IMR-90 (cell line): ENCODE measurements at regions not wholly inside any gene's neighbourhood (a gene's known extent, or its start where the extent isn't known, plus 50 kb on each side); places are given as distances from the start of the nearest gene placed in this dataset.

Source experiments
- ATAC-seq: fragments of 200-7000 bp; cut with Tn5 transposase; 2 replicates; pipeline ENCODE4 v1.9.1; 2020; ENCODE audit warnings: low read depth, mild to moderate bottlenecking, moderate library complexity
- BruUV-seq: library from RNA; stranded (reverse); fragments of 400-500 nt; replicated peaks from 2 replicates; lab custom pipeline; 2021; lab: Mats Ljungman, UMichigan
- CTCF ChIA-PET: fragments of 300-600 bp; formaldehyde crosslinking; extraction: SDS; loops from one replicate; lab custom pipeline; 2021; ENCODE audit warnings: antibody characterized with exemption; lab: Yijun Ruan, JAX
- POLR2A ChIA-PET: fragments of 300-600 bp; sonication (Branson Sonifier 250); formaldehyde crosslinking; loops from one replicate; lab custom pipeline; 2022; ENCODE audit warnings: antibody characterized with exemption; ENCODE audit not compliant: unreplicated experiment; lab: Charles Lee
- DNase-seq: peaks from one replicate; pipeline ENCODE4 v3.0.0; 2013
- H2AFZ ChIP-seq: replicated peaks from 2 replicates; pipeline ENCODE3; 2013; ENCODE audit warnings: low read length, mild to moderate bottlenecking; ENCODE audit not compliant: poor library complexity
- H2AK5ac ChIP-seq: 2 replicates; pipeline ENCODE4 v1.6.1; 2013; ENCODE audit warnings: low read depth, low read length, inconsistent platforms
- H2AK9ac ChIP-seq: replicated peaks from 2 replicates; pipeline ENCODE3; 2013; ENCODE audit warnings: mild to moderate bottlenecking, low read depth, low read length, moderate library complexity; ENCODE audit not compliant: poor library complexity
- H2BK120ac ChIP-seq: 2 replicates; pipeline ENCODE4 v1.6.1; 2013; ENCODE audit warnings: low read depth, low read length, inconsistent platforms
- H2BK15ac ChIP-seq: 3 replicates; pipeline ENCODE4 v1.6.1; 2013; ENCODE audit warnings: low read depth, low read length, inconsistent platforms
- H2BK20ac ChIP-seq: 2 replicates; pipeline ENCODE4 v1.6.1; 2013; ENCODE audit warnings: low read depth, mild to moderate bottlenecking, inconsistent platforms, low read length, moderate library complexity
- H2BK5ac ChIP-seq: 2 replicates; pipeline ENCODE4 v1.6.1; 2013; ENCODE audit warnings: mild to moderate bottlenecking, low read depth, low read length, inconsistent platforms; ENCODE audit not compliant: poor library complexity, severe bottlenecking
- H3K14ac ChIP-seq: replicated peaks from 2 replicates; pipeline ENCODE4 v1.6.1; 2013; ENCODE audit warnings: low read depth, low read length, inconsistent platforms
- H3K18ac ChIP-seq: 2 replicates; pipeline ENCODE4 v1.6.1; 2013; ENCODE audit warnings: low read depth, low read length, control low read depth
- H3K23ac ChIP-seq: 2 replicates; pipeline ENCODE4 v1.6.1; 2013; ENCODE audit warnings: low read depth, low read length, inconsistent platforms
- H3K27ac ChIP-seq: 2 replicates; pipeline ENCODE4 v1.5.1; 2013; ENCODE audit warnings: mild to moderate bottlenecking, control low read depth, low read length; ENCODE audit not compliant: insufficient read depth
- H3K27me3 ChIP-seq: 2 replicates; pipeline ENCODE4 v1.6.1; 2013; ENCODE audit warnings: low read length; ENCODE audit not compliant: control insufficient read depth, insufficient read depth
- H3K36me3 ChIP-seq: 2 replicates; pipeline ENCODE4 v1.6.1; 2013; ENCODE audit warnings: low read length, mixed read lengths; ENCODE audit not compliant: control insufficient read depth, insufficient read depth
- H3K4ac ChIP-seq: 2 replicates; pipeline ENCODE4 v1.6.1; 2013; ENCODE audit warnings: low read depth, low read length, inconsistent platforms
- H3K4me1 ChIP-seq: 2 replicates; pipeline ENCODE4 v1.6.1; 2013; ENCODE audit warnings: low read length, mixed read lengths; ENCODE audit not compliant: control insufficient read depth, insufficient read depth
- H3K4me2 ChIP-seq: 2 replicates; pipeline ENCODE4 v1.6.1; 2013; ENCODE audit warnings: low read depth, mild to moderate bottlenecking, control low read depth, low read length, moderate library complexity
- H3K4me3 ChIP-seq: 2 replicates; pipeline ENCODE4 v1.5.1; 2013; ENCODE audit warnings: low read depth, mild to moderate bottlenecking, control low read depth, low read length, moderate library complexity; ENCODE audit not compliant: insufficient read depth
- H3K56ac ChIP-seq: 2 replicates; pipeline ENCODE4 v1.6.1; 2013; ENCODE audit warnings: low read length, inconsistent platforms; ENCODE audit not compliant: insufficient read depth; ENCODE audit errors: extremely low read depth
- H3K79me1 ChIP-seq, 2 experiments: 2 replicates each; pipeline ENCODE4 v1.6.1; 2013; ENCODE audit warnings: low read length in 2 of 2, inconsistent platforms in 1 of 2, low read depth in 1 of 2
- H3K9ac ChIP-seq: 2 replicates; pipeline ENCODE4 v1.6.1; 2013; ENCODE audit warnings: low read depth, low read length, control low read depth
- H3K9me1 ChIP-seq: 2 replicates; pipeline ENCODE4 v1.6.1; 2013; ENCODE audit warnings: low read length, inconsistent platforms; ENCODE audit not compliant: insufficient read depth
- H3K9me3 ChIP-seq: 2 replicates; pipeline ENCODE4 v1.6.1; 2013; ENCODE audit warnings: low read length; ENCODE audit not compliant: control insufficient read depth, insufficient read depth
- H4K20me1 ChIP-seq: 2 replicates; pipeline ENCODE4 v1.6.1; 2013; ENCODE audit warnings: low read length, inconsistent platforms; ENCODE audit not compliant: insufficient read depth
- H4K5ac ChIP-seq: 2 replicates; pipeline ENCODE4 v1.6.1; 2013; ENCODE audit warnings: mild to moderate bottlenecking, low read depth, low read length, control low read depth
- H4K8ac ChIP-seq, 2 experiments: 2 replicates each; pipeline ENCODE4 v1.6.1; 2013; ENCODE audit warnings: low read depth in 2 of 2, low read length in 2 of 2, control low read depth in 1 of 2, inconsistent platforms in 1 of 2
- H4K91ac ChIP-seq: 2 replicates; pipeline ENCODE4 v1.6.1; 2013; ENCODE audit warnings: low read depth, low read length, inconsistent platforms; ENCODE audit not compliant: insufficient read depth
- MAFK ChIP-seq: IDR thresholded peaks from 2 replicates; pipeline ENCODE4 v1.6.1; 2012; ENCODE audit warnings: low read depth, low read length, improper control_type of control experiment
- SMC3 ChIP-seq: fragments of 150-350 bp; IDR thresholded peaks from 2 replicates; pipeline ENCODE4 v1.6.1; 2016; ENCODE audit warnings: low read depth, mild to moderate bottlenecking, antibody characterized with exemption, low read length, moderate library complexity
- whole genome bisulfite sequencing, 2 experiments: methylation state at CpG; one replicate each; pipeline versions ENCODE4 v1.1.5 to v1.1.7; 2013; ENCODE audit warnings: missing lambda C conversion rate in 2 of 2; ENCODE audit not compliant: insufficient read length in 1 of 2; ENCODE audit errors: extremely low coverage in 2 of 2; 5-methylcytosine and 5-hydroxymethylcytosine counted together
- dilution Hi-C: fragments of 300-500 bp; cut with HindIII; formaldehyde crosslinking; loops from one replicate; pipeline ENCODE4 v1.14.3; 2018; ENCODE audit warnings: low sequenced_read_pairs; ENCODE audit not compliant: unreplicated experiment
- in situ Hi-C: fragments of 300-500 bp; cut with MboI; formaldehyde crosslinking; loops from 3 replicates; pipeline ENCODE4 v1.14.3; 2019; ENCODE audit warnings: low sequenced_read_pairs, inconsistent platforms, mixed read lengths
- intact Hi-C: fragments of 100-400 bp; cut with micrococcal nuclease; formaldehyde crosslinking; loops from 2 replicates; pipeline ENCODE4 v1.10.0; 2022

DNA sequence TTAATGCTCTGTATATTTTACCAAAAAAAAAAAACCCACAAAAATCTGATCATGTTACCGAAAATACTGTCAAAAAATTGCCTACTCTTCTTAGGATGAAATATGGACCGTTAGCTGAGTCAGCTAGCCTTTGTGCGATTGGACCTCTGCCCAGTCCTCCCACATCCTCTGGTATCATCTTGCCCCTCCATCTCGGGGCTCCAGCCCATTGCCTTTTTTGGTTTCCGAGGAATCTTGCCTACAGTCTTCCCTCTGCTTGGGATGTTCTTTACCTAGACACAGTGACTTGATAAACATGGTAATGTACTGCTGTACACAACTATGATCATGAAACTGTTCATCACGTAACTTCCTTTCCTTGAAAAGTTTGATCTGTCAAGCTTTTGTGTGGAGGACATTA is 371.4 kb downstream of the SV2B start:
- intact Hi-C loops (no loop called here), in situ Hi-C loops (no loop called here), dilution Hi-C loops (no loop called here)
- POLR2A ChIA-PET, result no interaction called here
- no peaks in the 10 kb centered on the region for H3K79me1 ChIP-seq
- no peaks in the 10 kb centered on the region for H3K27me3 ChIP-seq
- peak overlapping the region; percentile 90; the same call in 1 of the 2 replicates for H3K23ac ChIP-seq
- no peak overlapping the region for H3K4me3 ChIP-seq
- TF ChIP-seq SMC3 (no peak), MAFK (peak; percentile 79)
- peak overlapping the region; percentile 60 for H2AFZ ChIP-seq
- peak overlapping the region; percentile 20; the same call in 1 of the 2 replicates for H4K91ac ChIP-seq
- peak overlapping the region; percentile 33; the same call in 1 of the 3 replicates for H2BK15ac ChIP-seq
- H2AK5ac ChIP-seq, result no peak overlapping the region
- no TSS peak for BruUV-seq
- no peak overlapping the region for H3K9ac ChIP-seq
- no peak overlapping the region for H3K56ac ChIP-seq
- peak overlapping the region; percentile 31 for H2AK9ac ChIP-seq
- CTCF ChIA-PET, result no interaction called here
- peak overlapping the region; percentile 9; the same call in 1 of the 2 replicates for H3K18ac ChIP-seq
- H3K9me3 ChIP-seq, result no peaks in the 10 kb centered on the region
- H3K14ac ChIP-seq, result peak overlapping the region; percentile 84
- H3K36me3 ChIP-seq, result no peaks in the 10 kb centered on the region
- no peak overlapping the region for H3K27ac ChIP-seq
- peak overlapping the region in 1 of 2 experiments; percentile 87; a peak in 2 of 4 replicates for H4K8ac ChIP-seq
- ATAC-seq (peak; percentile 77), DNase-seq (peak; percentile 92)
- peak overlapping the region; percentile 10 for H2BK5ac ChIP-seq
- peak overlapping the region; percentile 97 for H2BK20ac ChIP-seq
- 0 out of 2 replicates have a peak overlapping the region, but pooled peaks have one; percentile 1 for H3K4me2 ChIP-seq
- no peaks in the 10 kb centered on the region for H3K9me1 ChIP-seq
- H3K4ac ChIP-seq, result peak overlapping the region; percentile 84; the same call in 1 of the 2 replicates
- H4K5ac ChIP-seq, result no peak overlapping the region
- peak overlapping the region; percentile 98 for H2BK120ac ChIP-seq
- WGBS, 2 experiments, result 0% methylated on average over 1 of the region's 6 CpGs; no CpG with 5 or more reads in 1 of the 2 experiments
- no peaks in the 10 kb centered on the region for H4K20me1 ChIP-seq
- 0 out of 2 replicates have a peak, but pooled peaks cover 2% of the 10 kb centered on the region for H3K4me1 ChIP-seq
